Endothelial cell of umbilical vein (primary cell): ENCODE measurements at regions not wholly inside any gene's neighbourhood (a gene's known extent, or its start where the extent isn't known, plus 50 kb on each side); places are given as distances from the start of the nearest gene placed in this dataset.
"Not testable (repeated sequence)": the region's sequence is repeated elsewhere in the genome, so short reads cannot be mapped to it uniquely, and the experiment has no call there.

Source experiments
- BruUV-seq: library from RNA; stranded (reverse); fragments of 400-500 nt; replicated peaks from 2 replicates; lab custom pipeline; 2021; lab: Mats Ljungman, UMichigan
- CTCF ChIA-PET: fragments of 300-600, 350-600 bp; sonication (Branson Sonifier 250); formaldehyde crosslinking; loops from one replicate; lab custom pipeline; 2021; ENCODE audit warnings: antibody characterized with exemption, inconsistent platforms; lab: Charles Lee
- POLR2A ChIA-PET: fragments of 300-600, 350-600 bp; sonication (Branson Sonifier 250); formaldehyde crosslinking; loops from one replicate; lab custom pipeline; 2021; ENCODE audit warnings: antibody characterized with exemption, inconsistent platforms; lab: Charles Lee
- DNase-seq: peaks from one replicate; pipeline ENCODE4 v3.0.0-alpha.2; 2011; ENCODE audit warnings: low read depth, low spot score
- FAIRE-seq: peaks from 2 replicates; lab custom pipeline; 2011; peaks lifted over from hg19 to GRCh38; lab: Jason Lieb, UNC
- H2AFZ ChIP-seq: 2 replicates; pipeline ENCODE4 v1.6.0; 2012; ENCODE audit warnings: low read depth, low read length, control low read depth, inconsistent platforms
- H3K27ac ChIP-seq: 2 replicates; pipeline ENCODE4 v1.5.1; 2011; ENCODE audit warnings: low read depth, mild to moderate bottlenecking, control low read depth, low read length, moderate library complexity; ENCODE audit not compliant: insufficient read depth
- H3K27me3 ChIP-seq, 2 experiments: 2 replicates each; pipeline versions ENCODE4 v1.6.0 to v1.6.1; 2011; ENCODE audit warnings: low read length in 2 of 2, mixed read lengths in 1 of 2; ENCODE audit not compliant: control insufficient read depth in 2 of 2, insufficient read depth in 2 of 2
- H3K36me3 ChIP-seq, 2 experiments: 2 replicates in 1 of 2; 3 replicates in 1 of 2; pipeline ENCODE4 v1.5.1; 2011; ENCODE audit warnings: low read length in 2 of 2, mild to moderate bottlenecking in 1 of 2, moderate library complexity in 1 of 2; ENCODE audit not compliant: control insufficient read depth in 2 of 2, insufficient read depth in 2 of 2; ENCODE audit errors: extremely low read depth in 1 of 2
- H3K4me1 ChIP-seq: 3 replicates; pipeline ENCODE4 v1.5.1; 2011; ENCODE audit warnings: mild to moderate bottlenecking, low read length; ENCODE audit not compliant: control insufficient read depth, insufficient read depth; ENCODE audit errors: extremely low read depth
- H3K4me2 ChIP-seq: 2 replicates; pipeline ENCODE4 v1.6.1; 2011; ENCODE audit warnings: low read length, control low read depth, mixed read lengths; ENCODE audit not compliant: insufficient read depth
- H3K4me3 ChIP-seq, 3 experiments: fragments of 200-600 bp in 1 of 3; sonication (generic), shearing (Covaris generic) in 1 of 3; replicated peaks in 1 of 3; 2 replicates each; pipeline ENCODE4 v1.5.1; 2011 to 2016; ENCODE audit warnings: control low read depth in 3 of 3, low read length in 3 of 3, mild to moderate bottlenecking in 2 of 3, inconsistent platforms in 1 of 3, low read depth in 1 of 3, moderate library complexity in 1 of 3; ENCODE audit not compliant: insufficient read depth in 1 of 3
- H3K79me2 ChIP-seq: 2 replicates; pipeline ENCODE4 v1.6.0; 2012; ENCODE audit warnings: low read length, inconsistent platforms; ENCODE audit not compliant: control insufficient read depth, insufficient read depth
- H3K9ac ChIP-seq: replicated peaks from 2 replicates; pipeline ENCODE3; 2011; ENCODE audit warnings: low read length, control low read depth; ENCODE audit not compliant: insufficient read depth; ENCODE audit errors: extremely low read depth
- H3K9me1 ChIP-seq: replicated peaks from 3 replicates; pipeline ENCODE4 v1.6.0; 2011; ENCODE audit warnings: mild to moderate bottlenecking, low read length; ENCODE audit not compliant: control insufficient read depth, insufficient read depth; ENCODE audit errors: extremely low read depth
- H3K9me3 ChIP-seq: replicated peaks from 2 replicates; pipeline ENCODE4 v1.5.1; 2012; ENCODE audit warnings: low read length, inconsistent platforms; ENCODE audit not compliant: control insufficient read depth, insufficient read depth
- H4K20me1 ChIP-seq: replicated peaks from 2 replicates; pipeline ENCODE3; 2011; ENCODE audit warnings: mild to moderate bottlenecking, low read length; ENCODE audit not compliant: control insufficient read depth, insufficient read depth; ENCODE audit errors: extremely low read depth
- EZH2 ChIP-seq: IDR thresholded peaks from 2 replicates; pipeline ENCODE4 v1.6.1; 2012; ENCODE audit warnings: borderline replicate concordance, low read depth, mild to moderate bottlenecking, moderate library complexity, low read length, inconsistent platforms; ENCODE audit not compliant: severe bottlenecking
- FOS ChIP-seq: IDR thresholded peaks from 2 replicates; pipeline ENCODE4 v1.6.1; 2011; ENCODE audit warnings: mild to moderate bottlenecking, low read length, moderate library complexity, borderline replicate concordance; ENCODE audit not compliant: insufficient read depth
- GATA2 ChIP-seq: IDR thresholded peaks from 2 replicates; pipeline ENCODE4 v1.7.0; 2011; ENCODE audit warnings: low read depth, mild to moderate bottlenecking, moderate library complexity, mixed read lengths, low read length; ENCODE audit not compliant: insufficient read length, insufficient read depth
- JUN ChIP-seq: IDR thresholded peaks from 2 replicates; pipeline ENCODE4 v1.6.1; 2011; ENCODE audit warnings: borderline replicate concordance, low read depth; ENCODE audit not compliant: insufficient read length, insufficient read depth
- MYC ChIP-seq: IDR thresholded peaks from one replicate; pipeline ENCODE4 v1.6.1; 2011; ENCODE audit warnings: mild to moderate bottlenecking, low read depth, low read length
- POLR2A ChIP-seq: IDR thresholded peaks from 2 replicates; pipeline ENCODE4 v1.6.1; 2012; ENCODE audit warnings: low read depth, mild to moderate bottlenecking, control low read depth, low read length
- POLR2AphosphoS5 ChIP-seq: IDR thresholded peaks from 2 replicates; pipeline ENCODE4 v1.6.1; 2012; ENCODE audit warnings: low read depth, mild to moderate bottlenecking, control low read depth, low read length, moderate library complexity; ENCODE audit not compliant: insufficient read depth
- dilution Hi-C: fragments of 300-500 bp; cut with MboI; formaldehyde crosslinking; loops from one replicate; pipeline ENCODE4 v1.15.0; 2019; ENCODE audit warnings: low sequenced_read_pairs; ENCODE audit not compliant: extremely low pct_ligation_motif_present
- intact Hi-C: fragments of 100-400 bp; cut with micrococcal nuclease; formaldehyde crosslinking; loops from one replicate; pipeline ENCODE4 v1.10.0; 2022
- TF ChIP-seq, protein P1 (sequence below), 2 donors: IDR thresholded peaks; 1 replicate in 1 of 2; 2 replicates in 1 of 2; pipeline ENCODE4 v1.5.1; 2011; ENCODE audit warnings: low read length in 2 of 2, mild to moderate bottlenecking in 2 of 2, moderate library complexity in 2 of 2, control low read depth in 1 of 2, inconsistent platforms in 1 of 2, low read depth in 1 of 2; ENCODE audit not compliant: insufficient read depth in 1 of 2; ENCODE audit errors: extremely low read depth in 1 of 2
- TF ChIP-seq, protein P2 (sequence below): IDR thresholded peaks from 2 replicates; pipeline ENCODE4 v1.6.1; 2011; ENCODE audit not compliant: insufficient read depth, insufficient read length

- H3K9ac ChIP-seq, result no peak overlapping the region
- no peak overlapping the region for H3K4me3 ChIP-seq
- intact Hi-C loops, result no loop called here
- DNase-seq (no peak), FAIRE-seq (no peak)
- no peaks in the 10 kb centered on the region for H4K20me1 ChIP-seq
- H3K9me3 ChIP-seq, result no peaks in the 10 kb centered on the region
- H3K4me1 ChIP-seq, result no peaks in the 10 kb centered on the region
- no peaks in the 10 kb centered on the region for H3K9me1 ChIP-seq
- ChIA-PET POLR2A (no interaction called here), CTCF (no interaction called here)
- H2AFZ ChIP-seq, result no peak overlapping the region
- no peak overlapping the region for H3K27ac ChIP-seq
- BruUV-seq, result no TSS peak
- no peaks in the 10 kb centered on the region for H3K79me2 ChIP-seq
- H3K36me3 ChIP-seq, result no peaks in the 10 kb centered on the region
- H3K4me2 ChIP-seq, result no peak overlapping the region
- TF ChIP-seq POLR2A (no peak), GATA2 (no peak), EZH2 (no peak), POLR2AphosphoS5 (no peak), JUN (no peak), FOS (no peak), MYC (no peak)
- TF ChIP-seq, protein P1, sequence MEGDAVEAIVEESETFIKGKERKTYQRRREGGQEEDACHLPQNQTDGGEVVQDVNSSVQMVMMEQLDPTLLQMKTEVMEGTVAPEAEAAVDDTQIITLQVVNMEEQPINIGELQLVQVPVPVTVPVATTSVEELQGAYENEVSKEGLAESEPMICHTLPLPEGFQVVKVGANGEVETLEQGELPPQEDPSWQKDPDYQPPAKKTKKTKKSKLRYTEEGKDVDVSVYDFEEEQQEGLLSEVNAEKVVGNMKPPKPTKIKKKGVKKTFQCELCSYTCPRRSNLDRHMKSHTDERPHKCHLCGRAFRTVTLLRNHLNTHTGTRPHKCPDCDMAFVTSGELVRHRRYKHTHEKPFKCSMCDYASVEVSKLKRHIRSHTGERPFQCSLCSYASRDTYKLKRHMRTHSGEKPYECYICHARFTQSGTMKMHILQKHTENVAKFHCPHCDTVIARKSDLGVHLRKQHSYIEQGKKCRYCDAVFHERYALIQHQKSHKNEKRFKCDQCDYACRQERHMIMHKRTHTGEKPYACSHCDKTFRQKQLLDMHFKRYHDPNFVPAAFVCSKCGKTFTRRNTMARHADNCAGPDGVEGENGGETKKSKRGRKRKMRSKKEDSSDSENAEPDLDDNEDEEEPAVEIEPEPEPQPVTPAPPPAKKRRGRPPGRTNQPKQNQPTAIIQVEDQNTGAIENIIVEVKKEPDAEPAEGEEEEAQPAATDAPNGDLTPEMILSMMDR (IDR thresholded peaks at IDR 0.05; ENCODE audit: extremely low read depth in 1 of 2, insufficient read depth in 1 of 2, low read depth in 1 of 2, low read length in 2 of 2), result no peak
- TF ChIP-seq, protein P2, sequence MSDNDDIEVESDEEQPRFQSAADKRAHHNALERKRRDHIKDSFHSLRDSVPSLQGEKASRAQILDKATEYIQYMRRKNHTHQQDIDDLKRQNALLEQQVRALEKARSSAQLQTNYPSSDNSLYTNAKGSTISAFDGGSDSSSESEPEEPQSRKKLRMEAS, result no peak
- no peaks in the 10 kb centered on the region for H3K27me3 ChIP-seq
- dilution Hi-C loops, result no loop called here
These were observed 267.9 kb upstream of the REG3G start for GRCh38 chr2:78757640-78758039.

DNA sequence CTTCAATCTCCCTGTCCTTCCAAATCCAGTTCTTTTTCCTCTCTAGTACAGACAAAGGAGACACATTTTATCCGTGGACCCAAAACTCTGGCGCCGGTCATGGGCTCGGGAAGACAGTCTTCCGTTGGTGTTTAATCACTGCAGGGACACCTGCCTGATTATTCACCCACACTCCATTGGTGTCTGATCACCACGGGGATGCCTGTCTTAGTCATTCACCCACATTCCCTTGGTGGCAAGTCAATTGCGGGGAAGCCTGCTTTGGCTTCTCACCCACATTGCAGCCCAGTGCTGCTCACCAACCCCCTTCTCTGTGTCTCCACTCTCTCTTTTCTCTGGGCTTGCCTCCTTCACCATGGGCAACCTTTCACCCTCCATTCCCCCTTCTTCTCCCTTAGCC is 266.7 kb upstream of the REG3G start:
- H3K9ac ChIP-seq, H3K4me3 ChIP-seq, H3K9me3 ChIP-seq, BruUV-seq, H4K20me1 ChIP-seq, H3K36me3 ChIP-seq, H3K9me1 ChIP-seq, H3K27me3 ChIP-seq, H3K4me1 ChIP-seq, H3K27ac ChIP-seq, H2AFZ ChIP-seq, POLR2A ChIA-PET, DNase-seq, H3K79me2 ChIP-seq, FAIRE-seq, H3K4me2 ChIP-seq, CTCF ChIA-PET, dilution Hi-C loops, intact Hi-C loops: not testable (repeated sequence)
